OCI-M1 (cell line): ENCODE measurements at regions not wholly inside any gene's neighbourhood (a gene's known extent, or its start where the extent isn't known, plus 50 kb on each side); places are given as distances from the start of the nearest gene placed in this dataset.
"Not testable (repeated sequence)": the region's sequence is repeated elsewhere in the genome, so short reads cannot be mapped to it uniquely, and the experiment has no call there.

Experiments
- DNase-seq: peaks from one replicate; lab custom pipeline; 2025; lab: John Stamatoyannopoulos, UW

GRCh38 chr4:187789078-187789477, 206.5 kb upstream of the ZFP42 start:
- no peak for DNase-seq

GRCh38 chr4:187795737-187796136, 199.8 kb upstream of the ZFP42 start:
- DNase-seq = no peak

GRCh38 chr4:187798385-187798784, 197.2 kb upstream of the ZFP42 start:
- DNase-seq = no peak

- no peak for DNase-seq
These were observed 195.8 kb upstream of the ZFP42 start for GRCh38 chr4:187799735-187800134.

GRCh38 chr4:187811591-187811990, 184.0 kb upstream of the ZFP42 start:
- DNase-seq = no peak

DNA sequence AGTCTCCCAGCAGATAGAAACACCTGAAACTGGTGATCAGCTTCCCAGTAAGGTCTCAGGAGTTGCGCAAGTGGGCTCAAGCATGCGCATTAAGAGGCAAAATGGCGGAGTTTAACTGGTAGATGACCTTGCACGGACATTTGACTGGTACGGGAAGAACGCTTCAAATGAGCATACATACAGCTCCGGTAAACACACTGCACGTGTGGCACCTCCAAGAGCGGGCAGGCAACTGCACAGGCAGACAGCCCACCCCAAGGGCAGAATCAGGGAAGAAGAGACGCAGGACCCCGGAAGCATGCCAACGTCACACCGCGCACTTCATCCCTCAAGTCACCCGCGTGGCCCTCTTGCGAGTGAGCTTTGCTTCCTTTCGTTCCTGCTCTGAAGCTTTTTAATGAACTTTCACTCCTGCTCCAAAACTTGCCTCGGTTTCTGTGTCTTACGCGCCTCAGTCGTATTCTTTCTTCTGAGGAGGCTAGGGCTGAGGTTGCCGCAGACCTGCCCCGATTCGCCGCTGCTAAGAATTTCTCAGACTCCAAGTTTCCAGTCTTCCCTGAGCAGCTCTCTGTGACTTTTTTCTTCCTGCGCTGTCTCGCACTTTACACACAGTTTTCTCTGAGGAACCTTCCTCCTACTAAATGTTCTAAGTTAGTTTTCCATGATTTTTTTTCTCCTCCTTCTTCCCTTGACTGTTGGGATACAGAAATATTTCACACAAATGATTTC, 180.7 kb upstream of the ZFP42 start:
- no peak for DNase-seq

GRCh38 chr4:187826725-187827124, 168.8 kb upstream of the ZFP42 start:
- DNase-seq = no peak

- DNase-seq = no peak
These were observed 167.9 kb upstream of the ZFP42 start for GRCh38 chr4:187827631-187828030.

DNA sequence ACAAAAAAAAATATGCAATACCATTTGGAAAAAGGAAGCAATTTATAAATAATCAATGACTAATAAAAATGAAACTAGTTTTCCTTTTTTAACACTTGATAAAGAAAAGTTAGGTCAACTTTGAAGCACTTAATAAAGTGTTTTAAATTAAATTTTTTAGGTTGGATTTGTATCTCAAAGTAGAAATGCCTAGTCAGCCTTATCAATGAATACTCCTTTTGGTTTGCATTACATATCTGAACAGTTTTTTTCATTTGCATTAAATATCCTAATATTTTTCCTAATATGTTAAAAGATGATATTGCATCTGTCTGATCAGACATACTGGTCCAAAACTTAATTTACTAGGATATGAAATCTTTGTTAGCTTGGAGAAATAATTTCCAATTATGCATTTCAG, 155.8 kb upstream of the ZFP42 start:
- no peak for DNase-seq

DNA sequence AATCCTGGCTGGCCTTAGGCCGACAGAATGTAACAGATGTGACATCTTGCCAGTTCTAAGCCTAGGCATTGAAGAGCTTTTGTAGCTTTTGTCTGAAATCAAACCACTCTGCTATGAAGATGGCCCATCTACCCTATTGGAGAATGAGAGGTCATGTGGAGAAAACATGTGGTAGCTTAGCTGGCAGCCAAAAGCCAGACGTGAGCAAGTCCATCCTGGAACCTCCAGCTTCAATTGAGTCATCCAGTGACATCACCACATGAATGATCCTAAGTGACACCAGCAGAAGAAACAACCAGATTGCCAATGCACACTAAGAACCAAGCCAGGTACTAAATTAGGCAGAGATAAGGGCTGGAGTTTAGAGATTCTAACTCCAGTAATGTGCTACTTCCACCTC, 154.8 kb upstream of the ZFP42 start:
- no peak for DNase-seq

DNA sequence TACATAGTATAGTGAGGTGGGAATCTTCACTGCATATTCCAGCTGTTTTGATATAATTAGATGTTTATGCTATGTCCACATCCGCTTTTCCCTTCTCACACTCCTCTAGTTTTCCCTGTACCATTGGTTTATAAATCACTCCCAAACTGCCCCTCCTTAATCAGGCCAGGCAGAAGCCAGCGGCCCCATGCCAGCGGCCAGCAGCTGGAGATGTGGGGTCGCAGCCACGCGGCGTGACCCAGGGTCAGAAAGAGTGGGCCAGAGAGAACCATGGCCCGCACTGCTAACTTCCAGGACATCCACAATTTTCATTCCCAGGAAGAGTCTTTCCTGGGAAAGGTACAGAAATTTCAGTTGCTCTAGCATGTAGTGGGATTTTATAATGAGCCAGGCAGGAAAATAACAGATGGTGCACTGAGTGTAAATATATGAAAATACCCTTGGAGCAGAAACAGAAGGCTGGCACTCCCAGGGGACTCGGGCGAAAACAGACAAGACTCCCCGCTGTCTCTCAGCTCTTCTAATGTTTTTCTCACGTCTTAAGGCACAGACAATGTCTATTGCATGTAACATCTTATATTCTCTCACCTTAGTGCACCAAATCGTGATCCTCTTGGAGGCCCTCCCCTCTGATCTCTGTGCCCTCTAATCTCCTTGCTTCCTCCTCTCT, 145.9 kb upstream of the ZFP42 start:
- no peak for DNase-seq

DNA sequence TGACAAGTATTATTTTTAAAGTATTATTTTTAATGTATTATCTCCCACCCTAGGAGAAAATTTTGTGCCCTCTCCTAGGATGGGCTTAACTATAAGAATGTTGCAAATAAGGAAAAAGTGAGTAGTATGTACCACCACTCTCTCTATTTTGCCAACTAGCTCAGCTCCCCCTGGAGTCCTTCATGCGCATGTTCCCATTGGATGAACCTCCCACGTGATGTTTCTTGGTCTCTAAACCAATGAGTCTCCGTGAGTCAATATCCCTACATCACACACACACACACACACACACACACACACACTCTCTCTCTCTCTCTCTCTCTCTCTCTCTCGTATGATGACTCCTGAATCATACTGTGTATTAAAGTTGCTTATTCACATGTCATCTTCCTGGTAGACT, 129.7 kb upstream of the ZFP42 start:
- DNase-seq = no peak

DNA sequence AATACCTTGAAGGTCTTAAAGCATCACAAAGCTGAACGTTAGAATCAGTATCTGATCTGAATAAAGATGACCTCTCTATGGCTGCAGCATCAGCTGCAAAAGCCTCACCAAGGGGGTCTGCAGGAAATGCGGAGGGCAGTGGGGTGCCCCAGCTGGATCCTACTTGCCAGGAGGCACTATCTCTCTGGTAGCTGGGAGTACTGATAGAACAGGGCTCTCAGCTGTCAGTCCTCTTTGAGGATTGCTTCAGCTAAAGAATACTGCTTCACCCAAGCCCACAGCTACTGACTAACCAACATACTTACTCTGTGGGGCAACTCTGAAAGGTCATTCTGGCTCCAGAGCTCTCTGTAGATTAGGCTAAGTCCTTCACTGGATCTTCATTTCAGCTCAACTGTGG, 112.5 kb upstream of the ZFP42 start:
- DNase-seq = no peak

DNA sequence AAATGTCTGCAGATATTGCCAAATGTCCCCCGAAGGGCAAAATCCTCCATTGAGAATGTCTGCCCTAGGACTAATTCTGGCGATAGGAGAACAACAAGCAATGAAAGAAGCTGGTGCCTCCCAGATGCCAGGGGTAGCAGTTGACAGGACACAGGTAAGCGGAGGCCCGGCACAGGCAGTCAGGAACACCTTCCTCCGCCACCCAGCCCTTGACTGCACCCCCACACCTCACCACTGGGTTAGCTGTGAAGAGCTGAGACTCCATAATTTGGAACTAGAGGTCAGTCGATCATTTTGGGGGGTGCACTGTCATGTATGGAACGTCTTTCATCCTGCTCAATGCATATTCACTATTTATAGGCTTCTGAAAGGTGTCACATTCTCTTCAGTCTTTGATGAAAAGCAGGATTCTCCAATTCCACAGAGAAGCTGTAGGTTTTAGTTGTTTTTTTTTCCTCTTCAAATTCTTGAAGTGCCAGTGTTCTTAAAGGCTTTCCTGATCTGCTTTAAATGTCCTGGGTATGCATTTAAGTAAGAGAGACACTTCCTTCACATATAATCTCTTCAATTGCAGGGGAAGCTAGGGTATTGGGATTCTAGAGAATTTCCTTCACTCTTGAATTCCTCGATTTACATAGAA, 111.6 kb upstream of the ZFP42 start:
- DNase-seq = no peak

- DNase-seq = no peak
These were observed 107.7 kb upstream of the ZFP42 start for GRCh38 chr4:187887906-187888305.

GRCh38 chr4:187889651-187890050, 105.9 kb upstream of the ZFP42 start:
- DNase-seq = no peak

DNA sequence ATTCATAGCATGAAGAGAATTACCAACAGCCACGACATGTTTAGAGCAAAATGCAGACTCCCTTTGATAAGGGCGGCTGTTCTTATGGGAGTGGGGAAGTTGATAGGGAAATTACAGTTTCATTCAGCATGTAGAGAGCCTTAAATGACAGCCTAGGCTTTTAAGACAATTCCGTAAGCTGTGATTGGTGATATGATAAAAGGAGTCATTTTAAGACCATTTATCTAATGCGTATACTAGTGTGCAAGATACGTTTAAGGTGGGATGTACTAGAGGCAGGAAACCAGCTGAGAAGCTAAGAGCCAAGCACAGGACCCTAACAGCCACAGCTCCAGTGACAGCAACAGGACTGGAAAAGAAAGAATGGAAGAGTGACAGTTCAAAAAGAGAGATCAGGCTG, 102.2 kb upstream of the ZFP42 start:
- DNase-seq = no peak

DNA sequence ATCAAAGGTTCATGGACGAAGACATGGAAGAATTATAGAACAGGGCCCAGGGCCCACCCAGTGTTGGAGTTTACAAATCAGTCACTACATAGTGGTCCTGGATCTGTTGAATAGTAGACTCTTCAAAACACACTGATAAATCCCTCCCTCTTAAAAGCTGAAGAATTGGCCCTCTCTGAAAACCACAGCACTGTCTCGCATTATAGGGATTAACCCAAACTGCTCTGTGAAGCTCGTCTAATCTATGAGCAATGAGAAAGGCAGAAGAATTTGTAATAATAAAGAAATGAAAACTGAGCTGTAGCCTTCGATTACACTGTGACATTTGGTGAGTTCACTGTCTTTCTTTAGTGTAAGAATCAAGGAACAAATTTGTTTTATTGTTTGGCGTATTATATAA, 92.5 kb upstream of the ZFP42 start:
- DNase-seq = no peak

GRCh38 chr4:187903700-187904099, 91.9 kb upstream of the ZFP42 start:
- no peak for DNase-seq

GRCh38 chr4:187908079-187908561, 87.5 kb upstream of the ZFP42 start:
- DNase-seq = no peak

DNA sequence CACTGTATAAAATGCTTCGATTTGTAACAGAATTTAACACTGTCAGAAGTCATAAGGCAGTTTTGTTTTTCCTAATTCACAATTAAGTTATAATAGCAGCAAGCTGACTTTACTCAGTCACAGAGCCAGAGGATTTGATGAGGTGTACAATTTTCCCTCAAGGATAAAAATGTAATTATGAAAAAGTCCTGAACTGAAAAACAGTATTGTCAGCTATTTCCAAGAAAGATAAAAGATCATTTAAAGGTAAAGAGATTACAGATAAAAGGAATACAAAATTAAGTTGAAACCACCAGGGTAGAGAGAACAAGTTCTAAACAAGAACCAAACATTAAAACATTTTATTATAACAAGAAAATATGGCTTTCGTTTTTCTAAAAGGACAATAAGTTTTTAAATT, 86.8 kb upstream of the ZFP42 start:
- no peak for DNase-seq

GRCh38 chr4:187910741-187911140, 84.8 kb upstream of the ZFP42 start:
- no peak for DNase-seq

DNA sequence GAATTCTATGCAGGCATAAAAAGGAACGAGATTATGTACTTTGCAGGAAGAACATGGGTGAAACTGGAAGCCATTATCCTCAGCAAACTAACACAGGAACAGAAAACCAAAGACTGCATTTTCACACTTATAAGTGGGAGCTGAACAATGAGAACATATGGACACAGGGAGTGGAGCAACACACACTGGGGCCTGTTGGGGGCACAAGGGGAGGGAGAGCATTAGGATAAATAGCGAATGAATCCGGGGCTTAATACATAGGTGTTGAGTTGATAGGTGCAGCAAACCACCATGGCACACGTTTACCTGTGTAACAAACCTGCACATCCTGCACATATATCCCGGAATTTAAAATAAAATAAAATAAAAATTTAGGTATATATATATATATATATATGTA, 80.2 kb upstream of the ZFP42 start:
- not testable (repeated sequence) for DNase-seq
